ENCODE measurements at regions not wholly inside any gene's neighbourhood (a gene's known extent, or its start where the extent isn't known, plus 50 kb on each side); places are given as distances from the start of the nearest gene placed in this dataset.

- H3K4me3 Mint-ChIP-seq: no peak overlapping the region
- no peak for ATAC-seq (ENCODE audit: poor library complexity)
- Histone ChIP-seq H3K9me3 (ENCODE audit: control insufficient read depth in 1 of 2, insufficient read depth in 1 of 2, low read length in 2 of 2) (no peaks in the 10 kb centered on the region), H3K4me1 (ENCODE audit: insufficient read depth, low read length) (no peaks in the 10 kb centered on the region), H3K36me3 (ENCODE audit: insufficient read depth, low read length) (no peaks in the 10 kb centered on the region), H3K4me3 (ENCODE audit: low read length) (no peak overlapping the region), H3K27ac (ENCODE audit: low read depth in 1 of 2, low read length in 2 of 2) (no peak overlapping the region), H3K27me3 (ENCODE audit: control insufficient read depth in 1 of 2, insufficient read depth in 2 of 2, low read length in 2 of 2) (no peaks in the 10 kb centered on the region)
- no peaks in the 10 kb centered on the region for H3K27me3 Mint-ChIP-seq
- intact Hi-C loops (cut with DNase I, micrococcal nuclease): no loop called here
- H3K27ac Mint-ChIP-seq: no peak overlapping the region
- H3K9me3 Mint-ChIP-seq: no peaks in the 10 kb centered on the region
- ChIA-PET CTCF (no interaction called here), POLR2A (no interaction called here)
- DNase-seq: no peak
- no peak for TF ChIP-seq CTCF (IDR thresholded peaks at IDR 0.05)
- H3K4me1 Mint-ChIP-seq (ENCODE audit: low read depth): no peaks in the 10 kb centered on the region
- no peaks in the 10 kb centered on the region for H3K36me3 Mint-ChIP-seq (ENCODE audit: low read depth)
These were observed 1115.9 kb upstream of the ZEB2 start for GRCh38 chr2:145635706-145636427.

GRCh38 chr2:145631561-145631960 lies 1111.6 kb upstream of the ZEB2 start:
- Histone ChIP-seq H3K27ac (ENCODE audit: low read depth in 1 of 2, low read length in 2 of 2) (no peak overlapping the region), H3K36me3 (ENCODE audit: insufficient read depth, low read length) (no peaks in the 10 kb centered on the region), H3K4me3 (ENCODE audit: low read length) (no peak overlapping the region), H3K27me3 (ENCODE audit: control insufficient read depth in 1 of 2, insufficient read depth in 2 of 2, low read length in 2 of 2) (no peaks in the 10 kb centered on the region), H3K4me1 (ENCODE audit: insufficient read depth, low read length) (no peaks in the 10 kb centered on the region), H3K9me3 (ENCODE audit: control insufficient read depth in 1 of 2, insufficient read depth in 1 of 2, low read length in 2 of 2) (no peaks in the 10 kb centered on the region)
- Mint-ChIP-seq H3K4me3 (no peak overlapping the region), H3K9me3 (no peaks in the 10 kb centered on the region), H3K27ac (no peak overlapping the region), H3K36me3 (ENCODE audit: low read depth) (no peaks in the 10 kb centered on the region), H3K27me3 (no peaks in the 10 kb centered on the region), H3K4me1 (ENCODE audit: low read depth) (no peaks in the 10 kb centered on the region)
- intact Hi-C loops (cut with DNase I, micrococcal nuclease): no loop called here
- ChIA-PET POLR2A (no interaction called here), CTCF (no interaction called here)
- no peak for TF ChIP-seq CTCF (IDR thresholded peaks at IDR 0.05)
- no peak for DNase-seq
- no peak for ATAC-seq (ENCODE audit: poor library complexity)

GRCh38 chr2:145626301-145626700 lies 1106.4 kb upstream of the ZEB2 start:
- Mint-ChIP-seq H3K4me1 (ENCODE audit: low read depth) (no peaks in the 10 kb centered on the region), H3K9me3 (no peaks in the 10 kb centered on the region), H3K36me3 (ENCODE audit: low read depth) (no peaks in the 10 kb centered on the region), H3K27me3 (no peaks in the 10 kb centered on the region), H3K27ac (no peak overlapping the region), H3K4me3 (no peak overlapping the region)
- Histone ChIP-seq H3K4me3 (ENCODE audit: low read length) (no peak overlapping the region), H3K36me3 (ENCODE audit: insufficient read depth, low read length) (no peaks in the 10 kb centered on the region), H3K27me3 (ENCODE audit: control insufficient read depth in 1 of 2, insufficient read depth in 2 of 2, low read length in 2 of 2) (no peaks in the 10 kb centered on the region), H3K4me1 (ENCODE audit: insufficient read depth, low read length) (no peaks in the 10 kb centered on the region), H3K27ac (ENCODE audit: low read depth in 1 of 2, low read length in 2 of 2) (no peak overlapping the region), H3K9me3 (ENCODE audit: control insufficient read depth in 1 of 2, insufficient read depth in 1 of 2, low read length in 2 of 2) (no peaks in the 10 kb centered on the region)
- TF ChIP-seq CTCF (IDR thresholded peaks at IDR 0.05): no peak
- POLR2A ChIA-PET: no interaction called here
- ATAC-seq (ENCODE audit: poor library complexity) (no peak), DNase-seq (no peak)
- intact Hi-C loops (cut with DNase I, micrococcal nuclease): no loop called here
- CTCF ChIA-PET: no interaction called here
